Hematopoietic multipotent progenitor cell treated with erythropoietin and hydrocortisone succinate and interleukin-3 and kit ligand, for 15 days (in vitro differentiated cells): ENCODE measurements at regions not wholly inside any gene's neighbourhood (a gene's known extent, or its start where the extent isn't known, plus 50 kb on each side); places are given as distances from the start of the nearest gene placed in this dataset.
"Not testable (repeated sequence)": the region's sequence is repeated elsewhere in the genome, so short reads cannot be mapped to it uniquely, and the experiment has no call there.

Source experiments
- DNase-seq: peaks from one replicate; pipeline ENCODE4 v3.0.0-alpha.2; 2015; ENCODE audit warnings: low spot score

DNA sequence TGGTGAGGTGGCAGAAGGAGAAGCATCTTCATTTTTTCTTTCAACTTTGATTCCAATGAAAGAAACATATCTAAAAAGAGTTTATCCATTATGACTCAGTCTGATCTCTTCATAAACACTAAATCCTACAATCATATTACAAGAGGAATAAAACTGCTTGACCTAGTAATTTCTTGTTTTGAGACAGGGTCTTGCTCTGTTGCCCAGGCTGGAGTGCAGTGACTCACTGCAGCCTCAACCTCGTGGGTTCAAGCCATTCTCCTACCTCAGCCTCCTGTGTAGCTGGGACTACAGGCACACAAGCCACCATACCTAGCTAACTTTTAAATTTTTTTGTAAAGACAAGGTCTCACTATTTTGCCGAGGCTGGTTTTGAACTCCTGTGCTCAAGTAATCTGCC lies 147.2 kb downstream of the NDUFA12 start:
- no peak for DNase-seq

DNA sequence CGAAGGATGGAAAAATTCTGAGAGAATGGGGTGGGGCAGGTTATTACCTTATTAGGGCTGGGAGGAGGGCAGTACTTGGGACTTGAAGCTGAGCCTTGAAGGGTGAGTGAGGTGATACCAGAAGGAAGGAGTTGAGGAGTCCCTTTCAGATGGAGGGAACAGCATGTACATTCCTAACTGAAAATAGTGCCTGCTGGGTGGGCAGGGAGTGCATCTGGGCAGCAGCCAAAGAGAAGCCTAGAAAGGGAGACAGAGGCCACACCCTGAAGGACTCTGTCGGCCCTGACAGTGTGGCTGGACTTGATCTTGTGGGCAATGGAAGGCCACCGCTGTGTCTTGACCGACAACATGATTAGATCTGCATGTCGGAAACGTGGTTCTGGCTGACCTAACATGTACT lies 147.6 kb downstream of the NDUFA12 start:
- DNase-seq = no peak

DNA sequence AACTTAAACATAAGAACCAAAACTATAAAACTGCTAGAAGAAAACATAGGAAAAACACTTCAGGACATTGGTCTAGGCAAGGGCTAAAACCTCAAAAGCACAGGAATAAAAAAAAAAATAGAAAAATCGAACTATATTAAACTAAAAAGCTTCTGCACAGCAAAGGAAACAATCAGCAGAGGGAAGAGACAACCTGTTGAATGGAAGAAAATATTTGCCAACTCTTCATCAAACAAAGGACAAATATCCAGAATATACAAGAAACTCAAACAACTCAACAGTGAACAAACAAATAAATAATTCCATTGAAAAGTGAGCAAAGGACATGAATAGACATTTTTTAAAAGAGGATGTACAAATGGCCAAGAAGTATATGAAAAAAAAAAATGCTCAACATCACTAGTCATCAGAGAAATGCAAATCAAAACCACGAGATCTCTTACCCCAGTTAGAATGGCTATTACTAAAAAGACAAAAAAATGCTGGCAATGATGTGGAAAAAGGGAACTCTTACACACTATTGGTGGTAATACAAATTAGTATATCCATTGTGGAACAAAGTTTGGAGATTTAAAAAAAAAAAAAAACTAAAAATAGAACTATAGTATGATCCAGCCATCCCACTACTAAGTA lies 152.0 kb downstream of the NDUFA12 start:
- DNase-seq = no peak

DNA sequence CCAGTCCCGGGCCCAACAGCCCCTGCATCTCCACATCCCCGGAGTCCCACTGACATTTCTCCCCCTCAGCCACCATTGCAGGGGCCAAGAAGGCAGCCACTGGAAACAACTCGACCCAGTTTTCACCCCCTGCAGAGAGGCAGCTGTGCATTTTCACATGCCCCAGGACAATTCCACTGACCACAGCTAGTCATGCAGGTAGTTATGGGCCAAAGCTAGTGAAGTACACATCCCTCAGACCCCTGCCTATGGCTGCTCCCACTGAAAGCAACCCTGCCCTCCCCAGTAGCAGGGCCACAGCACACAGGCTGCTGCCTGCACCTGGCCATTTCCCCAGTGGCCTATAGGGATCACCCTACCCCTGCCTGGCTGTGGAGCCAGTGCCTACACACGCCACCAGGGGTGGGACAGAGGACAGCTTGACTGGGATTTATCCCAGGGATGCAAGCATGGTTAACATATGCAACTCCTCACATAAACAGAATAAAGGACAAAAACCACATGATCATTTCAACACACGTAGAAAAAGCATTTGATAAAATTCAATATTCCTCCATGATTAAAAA lies 154.0 kb downstream of the NDUFA12 start:
- DNase-seq = no peak

DNA sequence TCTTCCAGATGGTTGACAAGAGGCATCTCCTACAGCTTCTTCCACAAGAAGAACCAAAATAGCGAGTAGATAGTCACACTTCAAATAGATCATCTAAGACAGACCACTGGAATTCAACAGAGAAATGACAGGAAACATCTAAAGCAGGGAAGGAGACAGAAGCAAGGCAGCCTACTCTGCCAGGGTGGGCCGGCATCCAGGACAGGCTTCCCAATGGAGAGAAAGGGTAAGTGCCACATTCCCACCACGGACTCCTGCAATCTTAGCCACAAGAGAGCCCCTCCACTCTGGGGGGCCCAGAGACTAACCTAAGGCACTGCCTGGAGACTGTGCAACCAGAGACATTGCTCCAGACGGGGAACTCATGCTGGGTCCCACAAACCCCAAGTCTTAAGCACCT lies 154.5 kb downstream of the NDUFA12 start:
- DNase-seq = no peak

DNA sequence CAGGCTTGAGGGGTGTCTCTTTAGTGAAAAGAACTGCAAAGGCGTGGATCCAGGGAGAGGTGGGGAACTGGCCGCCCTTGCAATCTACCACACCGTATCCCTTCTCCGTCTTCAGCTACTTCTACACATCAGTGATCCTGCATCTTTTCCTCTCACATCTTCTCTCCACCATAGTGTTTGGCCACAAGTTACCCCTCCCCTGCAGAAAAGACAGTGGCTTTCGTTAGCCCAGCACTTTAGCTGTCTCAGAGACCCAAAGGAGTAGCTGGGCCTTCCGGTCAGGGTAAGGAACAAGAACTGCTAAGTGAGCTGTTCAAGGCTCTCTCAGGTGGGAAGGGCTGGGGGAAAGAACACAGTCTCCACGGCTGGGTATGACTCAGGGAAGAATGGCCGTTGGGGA lies 158.4 kb downstream of the NDUFA12 start:
- DNase-seq = no peak

DNA sequence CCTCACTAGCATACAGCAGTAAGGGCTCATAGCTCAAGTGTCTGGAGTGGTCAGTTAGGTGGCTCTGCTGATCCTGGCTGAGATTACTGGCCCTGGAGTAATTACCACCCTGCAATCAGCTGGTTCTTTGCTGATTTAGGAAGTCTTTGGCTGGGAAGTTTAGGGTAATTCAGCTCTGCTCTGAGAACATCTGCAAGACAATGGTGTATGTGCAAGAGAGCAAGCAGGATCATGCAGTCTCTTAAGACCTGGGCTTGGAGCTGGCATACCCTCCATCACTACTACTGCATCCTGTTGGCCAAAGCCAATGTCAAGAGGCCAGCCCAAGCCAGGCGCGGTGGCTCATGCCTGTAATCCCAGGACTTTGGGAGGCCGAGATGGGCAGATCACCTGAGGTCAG lies 159.0 kb downstream of the NDUFA12 start:
- no peak for DNase-seq

DNA sequence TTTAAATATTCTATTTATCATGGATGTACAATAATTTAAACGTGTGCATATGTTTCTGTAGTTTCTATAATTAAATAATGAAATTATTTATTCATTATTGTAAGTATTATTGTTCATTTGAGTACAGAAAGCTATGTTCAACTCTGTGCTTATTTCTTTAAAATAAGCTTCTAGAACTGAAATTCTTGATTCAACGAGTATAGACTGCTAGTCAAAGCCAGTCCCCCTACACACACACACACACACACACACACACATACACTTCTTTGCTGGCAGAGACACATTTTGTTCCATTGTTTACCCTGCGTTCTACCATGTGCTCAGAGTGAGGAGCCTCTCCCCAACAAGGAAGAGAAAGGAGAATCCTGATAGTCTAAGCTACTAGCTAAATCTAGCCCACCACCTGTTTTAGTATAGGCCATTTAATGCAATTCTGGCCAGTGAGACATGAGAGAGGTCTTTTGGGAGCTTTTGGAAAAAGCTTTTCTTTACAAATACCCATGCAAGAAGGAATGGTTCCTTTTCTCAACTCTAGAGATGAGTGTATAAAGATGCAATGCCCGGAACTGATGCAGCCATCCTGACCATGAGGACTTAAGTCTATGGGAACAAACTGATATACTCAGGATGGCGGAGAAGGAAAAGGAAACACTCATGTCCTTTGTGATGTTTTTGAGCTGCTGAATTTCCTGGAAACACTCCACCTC lies 161.4 kb downstream of the NDUFA12 start:
- DNase-seq = no peak

DNA sequence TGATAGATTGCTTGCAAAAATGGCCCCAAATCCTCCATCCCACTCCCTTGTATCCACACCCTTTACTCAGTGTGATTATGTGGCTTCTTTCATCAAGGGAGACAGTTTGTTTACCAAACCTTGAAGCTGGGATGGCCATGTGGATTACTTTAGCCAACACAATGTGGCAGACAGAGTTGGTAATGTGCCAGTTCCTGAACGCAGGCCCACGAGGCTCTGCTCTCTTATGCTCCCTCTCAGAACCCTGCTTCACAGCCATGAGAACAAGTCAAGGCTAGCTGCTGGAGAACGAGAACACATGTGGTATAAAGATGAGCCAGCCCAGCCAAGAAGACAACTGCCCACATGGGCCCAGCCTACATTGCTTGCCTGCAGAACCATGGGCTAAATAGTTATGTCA lies 162.3 kb downstream of the NDUFA12 start:
- no peak for DNase-seq

DNA sequence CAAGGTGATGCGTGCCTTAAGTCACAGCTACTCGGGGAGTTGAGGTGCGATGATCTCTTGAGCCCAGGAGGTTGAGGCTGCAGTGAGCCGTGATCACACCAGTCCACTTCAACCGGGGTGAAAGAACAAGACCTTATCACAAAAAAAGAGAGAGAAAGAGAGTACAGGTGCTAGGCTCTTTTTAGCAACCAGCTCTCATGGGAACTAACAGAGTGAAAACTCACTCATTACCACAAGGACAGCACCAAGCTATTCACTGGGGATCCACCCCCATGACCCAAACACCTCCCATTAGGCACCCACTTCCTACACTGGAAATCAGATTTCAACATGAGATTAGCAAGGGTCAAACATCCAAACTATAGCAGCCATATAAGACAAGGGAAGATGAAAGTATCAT lies 164.2 kb downstream of the NDUFA12 start:
- no peak for DNase-seq

DNA sequence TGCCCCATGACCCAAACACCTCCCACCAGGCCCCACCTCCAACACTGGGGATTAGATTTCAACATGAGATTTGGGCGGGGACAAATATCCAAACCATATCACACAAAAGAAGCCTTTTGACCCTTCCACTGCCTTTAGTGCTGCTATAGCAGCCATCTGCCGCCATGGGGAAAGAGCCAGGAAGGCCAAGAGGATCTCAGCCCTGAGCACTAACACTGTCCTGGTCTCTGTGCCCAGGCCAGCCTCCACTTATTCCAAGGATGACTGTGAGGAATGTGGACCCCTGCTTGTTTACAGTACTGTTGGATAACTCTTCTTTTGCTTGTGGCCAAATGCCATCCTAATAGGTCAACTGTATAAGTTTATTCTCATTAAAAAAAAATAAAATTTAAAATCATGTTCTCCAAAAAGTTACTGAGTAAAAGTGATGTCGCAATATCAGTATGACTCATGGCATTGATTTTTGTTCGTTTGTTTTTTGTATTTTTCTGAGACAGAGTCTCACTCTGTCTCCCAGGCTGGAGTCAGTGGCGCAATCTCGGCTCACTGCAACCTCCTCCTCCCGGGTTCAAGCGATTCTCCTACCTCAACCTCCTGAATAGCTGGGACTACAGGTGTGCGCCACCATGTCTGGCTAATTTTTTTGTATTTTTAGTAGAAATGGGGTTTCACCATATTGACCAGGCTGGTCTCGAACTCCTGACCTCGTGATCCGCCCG lies 166.4 kb downstream of the NDUFA12 start:
- not testable (repeated sequence) for DNase-seq

DNA sequence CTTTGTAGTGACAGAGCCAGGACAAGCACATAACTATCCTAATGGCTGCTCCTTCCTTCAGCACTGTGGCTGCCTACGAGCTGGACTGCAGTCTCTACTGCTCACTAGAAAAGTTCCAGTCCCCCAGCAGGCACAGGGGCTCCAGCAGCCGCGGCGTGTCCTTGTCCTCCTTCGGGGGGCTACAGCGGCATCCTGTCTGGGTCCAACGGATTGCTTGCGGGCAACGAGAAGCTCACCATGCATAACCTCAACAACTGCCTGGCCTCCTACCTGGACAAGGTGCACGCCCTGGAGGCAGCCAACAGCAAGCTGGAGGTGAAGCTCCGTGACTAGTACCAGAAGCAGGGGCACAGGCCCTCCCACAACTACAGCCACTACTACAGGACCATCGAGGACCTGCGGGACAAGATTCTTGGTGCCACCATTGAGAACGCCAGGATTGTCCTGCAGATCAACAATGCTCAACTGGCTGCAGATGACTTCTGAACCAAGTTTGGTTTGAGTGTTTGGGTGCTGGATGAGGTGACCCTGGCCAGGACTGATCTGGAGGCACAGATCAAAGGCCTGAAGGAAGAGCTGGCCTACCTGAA lies 169.4 kb downstream of the NDUFA12 start:
- DNase-seq = no peak

DNA sequence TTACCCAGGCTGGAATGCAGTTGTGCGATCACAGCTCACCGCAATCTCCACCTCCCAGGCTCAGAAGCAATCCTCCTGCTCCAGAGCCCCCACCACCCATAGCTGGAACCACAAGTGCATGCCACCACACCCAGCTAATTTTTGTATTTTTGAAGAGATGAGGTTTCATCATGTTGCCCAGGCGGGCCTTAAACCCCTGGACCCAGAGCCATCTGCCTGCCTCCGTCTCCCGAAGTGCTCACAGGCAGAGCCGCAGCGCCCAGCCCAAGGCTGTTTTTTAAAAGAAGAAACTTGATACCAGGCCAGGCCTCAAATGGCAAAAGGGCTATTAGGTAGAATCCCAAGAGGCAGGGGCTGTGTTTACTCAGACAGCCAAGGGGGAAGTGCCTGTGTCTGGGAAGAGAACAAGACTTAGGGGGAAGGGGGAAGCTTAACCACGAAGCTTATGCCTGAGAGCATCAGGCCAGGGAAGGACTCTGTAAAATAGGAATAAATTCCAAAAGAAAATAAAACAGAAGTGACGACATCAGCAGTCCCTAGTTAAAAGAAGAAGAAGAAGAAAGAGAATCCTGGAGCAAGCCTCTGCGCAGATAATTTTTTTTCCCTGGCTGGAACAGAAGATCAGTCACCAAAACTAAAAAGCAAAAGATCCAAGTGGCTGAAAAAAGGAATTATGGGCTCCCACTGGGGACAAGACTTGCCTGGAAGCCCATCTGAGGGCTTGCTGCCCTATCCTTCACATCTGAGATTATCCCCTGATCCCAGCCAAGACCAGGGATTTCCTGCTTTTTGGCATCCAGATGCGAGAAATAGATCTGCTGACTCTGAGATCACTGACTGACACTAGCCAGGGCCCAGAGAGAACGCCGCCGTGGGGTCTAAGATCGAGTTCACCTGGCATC lies 170.5 kb downstream of the NDUFA12 start:
- no peak for DNase-seq

DNA sequence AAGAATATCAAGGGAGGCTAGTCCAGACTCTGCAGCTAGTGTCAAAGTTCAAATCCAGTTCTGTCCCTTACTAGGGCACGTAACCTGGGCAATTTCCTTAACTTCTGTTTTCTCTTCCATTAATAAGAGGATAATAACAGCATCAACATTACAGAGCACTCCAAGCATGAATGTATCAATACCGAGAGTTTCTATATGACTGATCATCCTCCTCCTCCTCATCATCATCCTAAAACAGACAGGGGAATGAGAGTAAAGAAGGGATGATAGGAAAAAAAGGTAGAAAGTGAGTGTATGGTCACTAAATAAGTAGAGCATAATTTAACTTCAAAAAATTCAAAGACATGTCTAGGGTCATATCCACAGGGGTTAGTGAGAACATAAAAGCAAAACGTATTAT lies 171.4 kb downstream of the NDUFA12 start:
- no peak for DNase-seq

DNA sequence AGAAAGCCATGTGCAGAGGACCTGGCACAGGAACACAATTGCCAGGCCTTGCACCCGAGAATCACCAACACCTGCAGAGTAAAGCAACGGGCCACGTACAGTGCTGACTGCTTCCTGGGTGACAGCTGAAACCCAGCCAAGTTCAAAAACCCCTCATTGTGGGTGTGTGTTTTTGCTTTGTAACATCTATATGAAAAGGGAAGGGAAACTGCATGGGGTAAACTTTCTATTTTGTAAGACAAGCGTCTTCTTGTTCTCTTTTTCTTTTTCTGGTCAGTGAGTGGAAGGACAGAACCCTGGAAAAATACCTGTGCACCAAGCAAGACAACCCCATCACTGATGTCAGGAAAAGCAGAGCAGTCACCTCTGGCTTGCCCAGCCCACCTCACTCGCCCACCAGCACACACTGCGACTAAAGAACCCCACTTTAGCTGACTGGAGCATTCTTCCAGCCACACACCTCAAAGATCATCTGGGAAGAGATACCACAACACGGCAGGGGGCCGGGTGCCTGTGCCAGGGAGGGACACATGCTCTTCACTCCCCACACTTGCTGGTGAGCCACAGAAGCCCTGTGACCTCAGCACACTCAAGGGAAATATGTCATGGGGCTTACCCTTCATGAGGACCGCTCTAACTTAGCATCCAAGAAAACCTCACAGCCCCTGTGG lies 172.3 kb downstream of the NDUFA12 start:
- DNase-seq = no peak

DNA sequence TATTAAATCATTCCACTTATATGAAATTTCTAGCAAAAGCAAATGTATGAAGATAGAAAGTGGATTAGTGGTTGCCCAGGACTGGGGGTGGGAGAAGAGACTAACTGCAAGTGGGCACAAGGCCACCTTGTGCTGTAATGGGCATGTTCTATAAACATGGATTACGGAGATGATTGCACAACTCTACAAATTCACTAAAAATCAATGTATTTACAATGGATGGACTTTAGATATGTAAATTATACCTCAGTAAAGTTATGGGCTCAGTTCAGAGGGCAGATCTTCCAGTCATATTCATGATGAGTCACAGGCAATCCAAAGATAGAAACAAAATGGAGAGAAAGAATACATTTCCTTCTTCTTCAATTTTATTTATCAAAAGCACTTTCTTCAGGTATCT lies 173.9 kb downstream of the NDUFA12 start:
- no peak for DNase-seq

DNA sequence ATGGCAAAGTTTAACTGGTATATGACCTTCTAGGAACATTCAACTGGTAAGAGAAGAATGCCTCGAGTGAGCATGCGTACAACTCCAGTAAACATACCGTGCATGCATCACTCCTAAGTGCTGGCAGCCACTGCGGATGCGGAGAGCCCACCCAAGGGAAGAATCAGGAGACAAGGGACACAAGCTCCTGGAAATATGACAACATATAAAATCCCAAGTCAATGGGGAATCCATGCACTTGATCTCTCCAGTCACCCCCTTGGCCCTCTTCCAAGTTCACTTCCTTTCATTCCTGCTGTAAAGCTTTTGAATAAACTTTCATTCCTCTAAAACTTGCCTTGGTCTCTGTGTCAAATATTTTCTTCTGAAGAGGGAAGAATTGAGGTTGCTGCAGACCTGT lies 168.7 kb upstream of the TMCC3 start:
- DNase-seq = no peak

DNA sequence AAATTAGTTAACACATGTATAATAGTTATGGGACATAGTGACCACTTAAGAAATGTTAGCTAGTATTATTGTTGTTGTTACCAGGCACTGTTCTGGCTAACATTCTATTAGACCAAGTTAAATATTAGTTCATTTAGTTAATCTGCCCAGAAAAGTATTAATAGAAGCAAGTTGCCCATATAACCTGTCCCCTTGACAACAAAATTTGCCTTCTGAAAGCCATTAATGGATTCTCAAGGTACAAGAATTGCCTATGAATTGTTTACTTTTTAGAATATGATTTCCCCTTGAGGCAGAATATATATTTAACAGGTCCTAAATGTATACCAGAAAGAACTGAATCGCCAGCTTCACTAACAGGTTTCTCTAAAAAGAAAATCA lies 167.3 kb upstream of the TMCC3 start:
- no peak for DNase-seq

DNA sequence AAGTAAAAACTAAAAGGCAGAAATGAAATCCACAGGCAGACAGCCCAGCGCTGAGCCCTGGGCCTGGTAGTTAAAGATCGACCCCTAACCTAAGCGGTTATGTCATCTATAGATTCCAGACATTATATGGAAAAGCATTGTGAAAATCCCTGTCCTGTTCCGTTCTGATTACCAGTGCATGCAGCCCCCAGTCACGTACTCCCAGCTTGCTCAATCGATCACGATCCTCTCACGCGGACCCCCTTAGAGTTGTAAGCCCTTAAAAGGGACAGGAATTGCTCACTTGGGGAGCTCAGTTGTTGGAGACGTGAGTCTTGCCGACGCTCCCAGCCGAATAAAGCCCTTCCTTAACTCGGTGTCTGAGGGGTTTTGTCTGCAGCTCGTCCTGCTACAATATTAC lies 166.8 kb upstream of the TMCC3 start:
- not testable (repeated sequence) for DNase-seq

DNA sequence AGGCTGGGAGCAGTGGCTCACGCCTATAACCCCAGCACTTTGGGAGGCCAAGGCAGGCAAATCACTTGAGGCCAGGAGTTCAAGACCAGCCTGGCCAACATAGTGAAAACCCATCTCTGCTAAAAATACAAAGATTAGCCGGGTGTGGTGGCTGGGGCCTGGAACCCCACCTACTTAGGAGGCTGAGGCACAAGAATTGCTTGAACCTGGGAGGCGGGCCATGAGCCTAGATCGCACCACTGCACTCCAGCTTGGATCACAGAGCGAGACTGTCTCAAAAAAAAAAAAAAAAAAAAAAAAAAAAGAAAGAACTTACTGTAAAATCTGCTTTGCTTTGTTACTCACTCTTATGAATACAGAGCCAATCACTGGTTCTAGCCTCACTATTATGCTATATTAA lies 166.4 kb upstream of the TMCC3 start:
- not testable (repeated sequence) for DNase-seq

DNA sequence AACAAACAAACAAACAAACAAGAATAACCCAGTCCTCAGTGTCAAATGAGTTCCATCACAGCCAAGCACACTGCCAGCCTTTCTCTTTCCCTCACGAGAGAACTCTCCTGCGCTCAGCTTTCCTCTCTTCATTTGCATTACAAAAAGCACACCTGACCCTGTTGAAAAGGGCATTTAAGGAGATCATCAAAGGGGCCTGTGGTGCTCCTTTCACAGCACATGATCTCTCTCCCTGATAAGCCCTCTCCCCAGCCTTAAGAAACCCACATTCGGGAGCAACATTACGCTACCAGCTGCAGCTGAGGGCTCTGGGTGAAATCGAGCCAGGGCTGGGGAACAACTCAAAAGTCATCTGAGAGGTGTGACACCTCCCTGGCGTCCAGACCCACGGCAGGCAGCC lies 165.6 kb upstream of the TMCC3 start:
- DNase-seq = no peak
